ENCODE measurements at regions not wholly inside any gene's neighbourhood (a gene's known extent, or its start where the extent isn't known, plus 50 kb on each side); places are given as distances from the start of the nearest gene placed in this dataset.

GRCh38 chrX:129145385-129145784, 377.9 kb downstream of the SMARCA1 start:
- in situ Hi-C loops (cut with HindIII; ENCODE audit: low sequenced_read_pairs): no loop called here
- DNase-seq (ENCODE audit: low read depth, low spot score): no peak
- TF ChIP-seq CTCF (IDR thresholded peaks at IDR 0.05; ENCODE audit: low read depth, low read length): no peak
- no peak overlapping the region for H3K4me3 ChIP-seq (ENCODE audit: low read depth, low read length)

DNA sequence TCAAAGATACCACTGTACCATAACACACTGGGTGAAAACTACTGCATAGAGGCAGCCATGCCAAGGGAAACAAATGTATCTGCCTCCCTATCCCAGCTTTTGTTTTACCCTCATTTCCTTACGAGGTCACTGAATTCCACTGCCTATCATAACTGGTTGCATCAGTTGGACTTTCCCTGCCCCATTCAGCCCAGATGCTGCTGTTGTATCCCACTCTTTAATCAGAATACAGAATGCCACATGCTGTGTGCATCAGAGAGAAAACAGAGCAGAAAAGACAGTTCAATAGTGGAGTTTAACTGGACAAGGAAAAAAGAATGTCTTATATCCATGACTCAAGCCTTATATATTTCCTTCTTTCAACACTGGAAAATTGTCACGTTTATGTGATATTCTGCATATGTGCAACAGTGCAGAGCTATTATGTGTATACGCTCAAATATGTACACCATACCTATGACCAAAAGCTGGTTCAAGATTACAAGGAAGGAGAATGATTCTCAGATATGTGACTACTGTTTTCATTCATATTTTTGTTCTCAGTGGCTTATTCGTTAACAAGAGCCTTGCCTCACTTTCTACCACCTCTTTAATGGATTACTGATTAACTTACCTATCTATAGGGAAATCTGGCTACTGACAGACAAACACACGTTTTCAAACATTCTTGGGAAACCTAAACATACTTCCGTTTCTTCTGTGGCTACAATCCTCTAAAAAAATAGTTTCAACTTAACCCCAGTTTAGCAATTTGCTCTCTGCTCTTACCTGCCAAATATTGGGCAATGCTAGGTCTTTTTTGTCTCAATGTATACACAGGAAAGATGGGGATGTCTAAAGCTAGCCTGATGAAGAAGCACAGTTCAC, 378.9 kb downstream of the SMARCA1 start:
- DNase-seq (ENCODE audit: low read depth, low spot score): peak; percentile 7
- H3K4me3 ChIP-seq (ENCODE audit: low read depth, low read length): no peak overlapping the region
- in situ Hi-C loops (cut with HindIII; ENCODE audit: low sequenced_read_pairs): no loop called here
- no peak for TF ChIP-seq CTCF (IDR thresholded peaks at IDR 0.05; ENCODE audit: low read depth, low read length)

GRCh38 chrX:129139837-129140598, 383.3 kb downstream of the SMARCA1 start:
- TF ChIP-seq CTCF (IDR thresholded peaks at IDR 0.05; ENCODE audit: low read depth, low read length): no peak
- in situ Hi-C loops (cut with HindIII; ENCODE audit: low sequenced_read_pairs): no loop called here
- DNase-seq (ENCODE audit: low read depth, low spot score): peak; percentile 54
- H3K4me3 ChIP-seq (ENCODE audit: low read depth, low read length): no peak overlapping the region

DNA sequence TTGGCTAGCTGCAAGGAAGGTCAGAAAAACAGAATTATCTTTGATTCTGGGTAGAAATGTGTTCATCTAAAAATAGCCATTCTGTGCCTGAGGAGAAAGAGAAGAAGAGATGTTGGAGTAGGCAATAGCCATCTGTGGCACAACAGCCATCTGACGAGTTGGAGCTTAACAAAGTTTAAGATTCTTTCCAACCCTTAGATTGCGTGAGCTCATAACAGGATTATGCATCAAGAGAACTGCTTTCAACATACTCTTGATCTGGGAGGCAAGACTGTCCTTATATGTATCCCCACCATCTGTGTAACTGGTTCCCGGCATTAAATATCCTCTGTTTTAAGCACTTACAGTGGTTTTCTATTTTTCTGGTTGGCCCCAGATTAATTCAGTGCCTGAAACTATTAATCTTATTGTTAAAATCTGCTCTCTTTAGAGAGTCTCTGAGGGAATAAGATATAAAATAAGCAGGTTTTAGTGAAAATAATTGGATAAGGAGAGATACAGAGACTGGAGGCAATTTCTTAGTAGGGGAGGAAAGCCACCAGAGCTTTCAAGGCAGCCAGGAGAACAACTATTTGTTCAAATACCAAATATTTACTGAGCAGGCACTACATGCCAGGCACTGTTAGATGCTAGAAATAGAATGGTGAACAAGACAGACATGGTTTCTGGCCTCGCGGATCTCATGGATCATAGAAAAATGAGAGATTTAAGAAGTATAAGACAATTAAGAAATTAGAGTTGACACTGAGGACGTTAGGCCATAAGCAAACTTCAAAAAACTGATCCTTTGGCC, 398.0 kb downstream of the SMARCA1 start:
- no peak for TF ChIP-seq CTCF (IDR thresholded peaks at IDR 0.05; ENCODE audit: low read depth, low read length)
- DNase-seq (ENCODE audit: low read depth, low spot score): no peak
- H3K4me3 ChIP-seq (ENCODE audit: low read depth, low read length): no peak overlapping the region
- in situ Hi-C loops (cut with HindIII; ENCODE audit: low sequenced_read_pairs): no loop called here

GRCh38 chrX:129123795-129124194, 399.5 kb downstream of the SMARCA1 start:
- DNase-seq (ENCODE audit: low read depth, low spot score): no peak
- in situ Hi-C loops (cut with HindIII; ENCODE audit: low sequenced_read_pairs): no loop called here
- H3K4me3 ChIP-seq (ENCODE audit: low read depth, low read length): no peak overlapping the region
- no peak for TF ChIP-seq CTCF (IDR thresholded peaks at IDR 0.05; ENCODE audit: low read depth, low read length)
